IPS-NIHi7 (cell line): ENCODE measurements at regions not wholly inside any gene's neighbourhood (a gene's known extent, or its start where the extent isn't known, plus 50 kb on each side); places are given as distances from the start of the nearest gene placed in this dataset.
"Not testable (repeated sequence)": the region's sequence is repeated elsewhere in the genome, so short reads cannot be mapped to it uniquely, and the experiment has no call there.

Experiments used
- DNase-seq: peaks from one replicate; pipeline ENCODE4 v3.0.0; 2012; ENCODE audit warnings: mixed read lengths; ENCODE audit errors: extremely low spot score

- DNase-seq: peak; percentile 44
Observed at GRCh38 chr7:98771941-98772603, 97.7 kb downstream of the TMEM130 start.

- no peak for DNase-seq
Observed at GRCh38 chr7:98774884-98775283, 94.9 kb downstream of the TMEM130 start.

DNA sequence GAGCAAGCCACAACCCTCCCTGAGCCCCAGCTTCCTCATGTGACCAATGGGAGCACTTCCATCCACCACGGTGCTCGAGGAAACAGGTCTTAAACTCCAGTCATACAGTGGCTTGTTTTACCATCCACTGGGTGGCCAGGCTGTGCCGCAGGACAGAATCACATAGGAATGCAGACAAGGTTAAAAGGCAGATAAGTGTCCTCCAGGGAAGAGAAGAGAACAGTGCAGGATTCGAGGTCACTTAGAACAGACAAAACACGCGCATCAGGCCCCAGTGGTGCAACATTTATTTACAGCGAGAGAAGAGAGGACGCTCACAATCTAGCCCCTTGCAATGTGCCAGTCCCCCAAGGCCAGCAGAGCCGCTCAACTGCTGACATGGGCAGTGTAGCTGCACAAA is 92.8 kb downstream of the TMEM130 start:
- no peak for DNase-seq

GRCh38 chr7:98778421-98778820 is 91.4 kb downstream of the TMEM130 start:
- no peak for DNase-seq

DNA sequence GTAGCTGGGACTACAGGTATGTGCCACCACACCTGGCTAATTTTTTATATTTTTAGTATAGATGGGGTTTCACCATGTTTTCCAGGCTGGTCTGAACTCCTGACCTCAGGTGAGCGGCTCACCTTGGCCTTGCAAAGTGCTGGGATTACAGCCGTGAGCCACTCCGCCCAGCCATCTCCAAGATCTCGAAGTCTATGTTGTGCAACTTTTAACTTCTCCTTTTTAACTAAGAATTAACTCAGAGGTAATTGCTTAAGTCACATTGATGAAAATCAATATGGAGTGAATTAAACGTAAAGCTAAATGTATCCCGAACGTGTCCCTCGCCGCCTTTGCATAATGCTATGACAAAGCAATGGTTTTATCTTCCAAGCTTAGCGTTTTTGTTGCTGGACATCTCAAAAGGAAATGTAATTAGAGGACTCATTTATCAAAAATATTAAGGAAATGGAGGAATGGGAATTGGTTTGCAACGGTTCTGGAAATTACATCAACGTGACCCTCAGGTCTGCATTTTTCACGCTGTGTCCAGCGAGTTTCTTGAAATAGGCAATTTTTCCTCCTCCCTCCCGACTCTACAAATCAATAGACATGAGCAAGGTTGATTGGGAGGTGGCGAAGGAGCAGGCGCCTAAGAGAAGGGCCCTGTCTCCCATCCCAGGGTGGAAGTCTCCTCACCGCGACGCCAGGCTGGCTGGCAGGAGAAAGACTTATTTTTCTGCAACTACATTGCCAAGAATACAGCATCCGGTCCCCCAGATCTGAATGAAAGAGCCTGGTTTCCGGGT is 89.8 kb downstream of the TMEM130 start:
- no peak for DNase-seq

DNA sequence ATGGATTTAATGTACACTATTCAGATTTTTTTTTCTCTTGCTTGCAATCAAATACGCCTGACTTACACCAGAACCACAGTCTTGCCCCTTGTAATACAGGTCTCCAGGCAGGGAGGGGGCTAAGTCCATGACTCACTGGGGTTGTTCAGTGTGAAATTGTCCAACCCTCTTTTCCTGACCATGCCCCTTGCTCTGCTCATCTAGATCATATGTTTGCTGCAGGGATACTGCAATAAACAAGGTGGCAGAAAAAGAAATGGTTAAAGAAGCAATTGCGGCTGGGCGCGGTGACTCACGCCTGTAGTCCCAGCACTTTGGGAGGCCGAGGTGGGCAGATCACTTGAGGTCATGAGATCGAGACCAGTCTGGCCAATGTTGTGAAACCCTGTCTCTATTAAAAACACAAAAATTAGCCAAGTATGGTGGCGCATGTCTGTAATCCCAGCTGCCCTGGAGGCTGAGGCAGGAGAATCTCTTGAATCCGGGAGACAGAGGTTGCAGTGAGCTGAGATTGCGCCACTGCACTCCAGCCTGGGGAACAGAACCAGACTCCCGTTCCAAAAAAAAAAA is 85.5 kb downstream of the TMEM130 start:
- DNase-seq: no peak

GRCh38 chr7:98785929-98786571 is 83.8 kb downstream of the TMEM130 start:
- no peak for DNase-seq

- no peak for DNase-seq
Observed at GRCh38 chr7:98788966-98789365, 80.8 kb downstream of the TMEM130 start.

GRCh38 chr7:98794453-98794852 is 75.4 kb downstream of the TMEM130 start:
- DNase-seq: not testable (repeated sequence)

DNA sequence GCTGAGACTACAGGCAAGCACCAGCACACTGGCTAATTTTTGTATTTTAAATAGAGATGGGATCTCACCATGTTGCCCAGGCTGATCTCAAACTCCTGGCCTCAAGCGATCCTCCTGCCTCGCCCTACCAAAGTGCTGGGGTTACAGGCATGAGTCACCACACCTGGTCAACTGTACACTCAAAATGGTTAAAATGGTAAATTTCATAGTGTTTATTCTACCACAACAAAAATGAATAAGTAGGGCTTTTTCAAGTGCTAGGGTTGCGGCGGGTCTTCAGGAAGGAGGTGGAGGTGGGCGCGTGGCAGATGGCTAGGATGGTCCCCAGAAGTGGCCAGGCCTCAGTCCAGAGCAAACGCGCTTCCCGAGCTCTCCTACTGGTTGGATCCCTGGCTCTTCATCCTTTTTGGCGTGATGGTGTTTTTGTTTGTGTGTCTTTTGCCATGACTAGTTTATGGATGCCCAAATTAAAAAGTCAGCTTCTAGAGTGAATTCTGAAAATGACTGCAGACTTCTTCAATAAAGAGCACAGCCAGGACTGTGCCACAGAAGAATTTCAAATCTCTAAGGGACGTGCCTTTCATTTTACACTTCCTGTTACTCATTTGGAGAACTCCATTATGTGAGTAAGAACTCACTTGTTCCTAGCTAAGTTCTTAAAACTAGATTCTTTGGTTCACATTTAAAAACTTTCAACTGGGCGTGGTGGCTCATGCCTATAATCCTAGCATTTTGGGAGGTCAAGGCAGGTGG is 73.9 kb downstream of the TMEM130 start:
- no peak for DNase-seq
